AG04449 (cell line): ENCODE measurements at regions not wholly inside any gene's neighbourhood (a gene's known extent, or its start where the extent isn't known, plus 50 kb on each side); places are given as distances from the start of the nearest gene placed in this dataset.
A peak's percentile ranks its signal among the peaks of the same experiment; 100 is the strongest.

Experiments
- CTCF ChIA-PET: fragments of 350-600 bp; formaldehyde crosslinking; extraction: SDS; loops from one replicate; lab custom pipeline; 2021; ENCODE audit warnings: antibody characterized with exemption; lab: Yijun Ruan, JAX
- POLR2A ChIA-PET: fragments of 400-600, 350-600 bp; formaldehyde crosslinking; extraction: SDS; loops from one replicate; lab custom pipeline; 2020; ENCODE audit warnings: antibody characterized with exemption, inconsistent platforms; lab: Yijun Ruan, JAX
- DNase-seq: peaks from one replicate; pipeline ENCODE4 v3.0.0-alpha.2; 2010; ENCODE audit warnings: low read depth, low spot score
- H3K4me3 ChIP-seq: 2 replicates; pipeline ENCODE4 v1.5.1; 2011; ENCODE audit warnings: low read depth, mild to moderate bottlenecking, control low read depth, low read length
- TF ChIP-seq, protein P1 (sequence below): IDR thresholded peaks from one replicate; pipeline ENCODE4 v1.5.1; 2011; ENCODE audit warnings: mild to moderate bottlenecking, moderate library complexity, low read length, control low read depth, inconsistent platforms; ENCODE audit not compliant: insufficient read depth; ENCODE audit errors: missing control alignments

DNA sequence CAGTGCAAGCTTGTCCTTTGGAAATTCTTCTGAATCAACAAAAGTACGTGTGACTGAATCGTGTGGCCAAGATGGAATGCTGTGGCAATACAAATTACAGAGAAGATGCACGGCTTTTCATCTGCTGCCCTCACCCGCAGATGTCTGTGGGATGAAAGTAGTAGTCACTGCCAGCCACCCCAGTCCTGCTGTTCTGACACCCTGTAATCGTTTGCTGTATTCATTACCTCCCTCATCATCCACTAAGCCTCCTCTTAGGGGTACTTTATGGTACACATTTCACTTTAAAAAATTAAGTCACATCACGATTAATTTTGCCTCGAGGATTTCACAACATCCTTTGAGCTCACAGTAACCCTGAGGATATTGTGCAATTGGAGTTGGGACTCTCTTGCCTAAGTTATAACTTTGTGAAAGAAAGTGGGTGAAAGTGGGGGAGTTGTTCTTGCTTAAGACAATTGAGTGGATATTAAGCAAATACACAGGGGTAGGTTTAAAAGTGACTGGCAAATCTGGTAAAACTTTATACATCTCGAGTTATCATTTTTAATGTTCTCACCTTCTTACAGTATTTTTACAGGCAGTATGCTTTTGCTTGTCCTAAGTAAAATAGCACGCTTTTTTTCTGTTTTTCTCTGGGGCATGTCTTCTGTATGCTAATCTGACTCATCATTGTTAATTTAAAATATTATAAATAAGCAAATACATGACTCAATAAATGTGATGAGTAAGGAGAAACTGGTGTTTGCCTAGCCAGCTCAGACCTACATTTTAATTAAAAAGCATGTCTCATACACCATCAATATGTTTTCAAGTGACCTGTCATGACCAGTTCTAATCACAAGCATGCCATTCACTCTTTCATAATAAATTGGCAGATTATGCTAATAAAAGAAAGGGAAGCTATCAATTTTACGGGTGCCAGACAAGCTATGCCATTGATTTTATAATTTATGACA is 680.9 kb downstream of the IRS1 start:
- ChIA-PET CTCF (interaction anchor here (0.7 to 3.2 kb wide), 7 partner anchors 14 to 684 kb away, joined by 3 to 15 read pairs (median 6); no protein-coding TSS in a partner anchor), POLR2A (interaction anchor here (1.2 to 1.4 kb wide), 4 partner anchors 16 to 365 kb away, joined by 3 to 6 read pairs (median 4); no protein-coding TSS in a partner anchor)
- TF ChIP-seq, protein P1, sequence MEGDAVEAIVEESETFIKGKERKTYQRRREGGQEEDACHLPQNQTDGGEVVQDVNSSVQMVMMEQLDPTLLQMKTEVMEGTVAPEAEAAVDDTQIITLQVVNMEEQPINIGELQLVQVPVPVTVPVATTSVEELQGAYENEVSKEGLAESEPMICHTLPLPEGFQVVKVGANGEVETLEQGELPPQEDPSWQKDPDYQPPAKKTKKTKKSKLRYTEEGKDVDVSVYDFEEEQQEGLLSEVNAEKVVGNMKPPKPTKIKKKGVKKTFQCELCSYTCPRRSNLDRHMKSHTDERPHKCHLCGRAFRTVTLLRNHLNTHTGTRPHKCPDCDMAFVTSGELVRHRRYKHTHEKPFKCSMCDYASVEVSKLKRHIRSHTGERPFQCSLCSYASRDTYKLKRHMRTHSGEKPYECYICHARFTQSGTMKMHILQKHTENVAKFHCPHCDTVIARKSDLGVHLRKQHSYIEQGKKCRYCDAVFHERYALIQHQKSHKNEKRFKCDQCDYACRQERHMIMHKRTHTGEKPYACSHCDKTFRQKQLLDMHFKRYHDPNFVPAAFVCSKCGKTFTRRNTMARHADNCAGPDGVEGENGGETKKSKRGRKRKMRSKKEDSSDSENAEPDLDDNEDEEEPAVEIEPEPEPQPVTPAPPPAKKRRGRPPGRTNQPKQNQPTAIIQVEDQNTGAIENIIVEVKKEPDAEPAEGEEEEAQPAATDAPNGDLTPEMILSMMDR = no peak
- DNase-seq = peak; percentile 73
- peak overlapping the region; percentile 19; the same call in 1 of the 2 replicates for H3K4me3 ChIP-seq

DNA sequence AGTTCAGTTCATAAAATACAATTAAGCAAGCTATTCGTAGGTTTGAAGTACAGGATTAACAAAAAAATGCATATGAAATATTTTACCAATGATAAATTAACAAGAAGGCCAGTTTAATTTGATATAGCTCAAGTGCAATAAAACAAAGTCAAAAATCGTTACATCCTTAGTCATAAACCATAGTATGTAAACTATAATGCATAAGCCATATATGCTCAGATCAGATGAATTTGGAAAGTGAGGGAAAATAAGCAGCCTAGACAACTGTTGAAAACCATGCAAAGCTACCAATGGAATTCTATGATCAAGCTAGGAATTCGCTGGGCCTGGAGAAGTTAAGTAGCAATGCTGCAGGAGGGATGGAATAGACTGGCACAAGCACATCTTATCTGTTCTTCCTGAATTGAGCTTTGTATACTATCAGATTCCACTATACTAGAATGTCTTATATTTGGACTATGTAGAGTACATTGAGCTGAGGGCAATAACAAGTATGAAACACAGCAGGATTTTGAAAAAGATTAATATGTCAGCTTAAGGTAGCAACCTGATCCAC is 682.0 kb downstream of the IRS1 start:
- ChIA-PET POLR2A (interaction anchor here (0.6 to 1.4 kb wide), 6 partner anchors 15 to 366 kb away, joined by 3 to 6 read pairs (median 3); no protein-coding TSS in a partner anchor), CTCF (interaction anchor here (1.0 to 3.2 kb wide), 7 partner anchors 11 to 685 kb away, joined by 3 to 15 read pairs (median 4); no protein-coding TSS in a partner anchor)
- TF ChIP-seq, protein P1 = no peak
- peak; percentile 57 for DNase-seq
- no peak overlapping the region for H3K4me3 ChIP-seq

DNA sequence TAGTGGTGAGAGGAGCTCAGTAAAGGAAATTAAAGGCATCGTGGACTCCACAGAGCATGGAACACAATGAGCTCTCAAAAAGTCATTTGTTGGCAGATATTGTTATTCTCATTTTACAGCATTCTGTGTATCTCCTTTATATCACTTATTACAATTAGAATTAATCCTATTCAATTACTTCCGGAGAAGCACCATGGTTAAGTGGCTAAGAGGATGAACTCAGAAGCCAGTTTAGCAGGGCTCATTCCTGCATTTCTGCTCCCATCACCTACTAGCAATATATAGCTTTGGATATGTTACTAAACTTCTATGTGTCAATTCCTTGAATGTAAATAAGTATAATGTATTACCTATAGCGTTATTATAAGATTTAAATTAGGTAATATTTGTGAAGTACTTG is 683.3 kb downstream of the IRS1 start:
- ChIA-PET CTCF (interaction anchor here (2.8 kb wide), 1 partner anchor 227 kb away, joined by 8 read pairs; no protein-coding TSS in a partner anchor), POLR2A (no interaction called here)
- TF ChIP-seq, protein P1 = no peak
- no peak for DNase-seq
- no peak overlapping the region for H3K4me3 ChIP-seq

DNA sequence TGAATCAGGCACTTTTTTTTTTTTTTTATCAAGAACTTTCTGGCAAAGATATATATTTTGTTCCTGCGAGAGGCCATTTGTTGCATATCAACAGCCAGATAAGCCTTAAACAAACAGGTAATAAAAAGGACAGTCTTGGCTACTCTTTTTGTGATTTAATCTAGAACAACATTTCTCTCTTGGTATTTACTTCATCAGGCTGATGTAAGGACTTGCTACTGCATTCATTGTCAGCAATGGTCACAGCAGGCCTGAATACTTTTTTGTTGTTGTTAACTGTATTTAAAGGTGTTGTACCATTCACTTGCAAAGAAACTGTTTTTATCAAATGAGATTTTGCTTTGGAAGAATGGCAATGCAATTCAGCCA is 683.8 kb downstream of the IRS1 start:
- H3K4me3 ChIP-seq = no peak overlapping the region

DNA sequence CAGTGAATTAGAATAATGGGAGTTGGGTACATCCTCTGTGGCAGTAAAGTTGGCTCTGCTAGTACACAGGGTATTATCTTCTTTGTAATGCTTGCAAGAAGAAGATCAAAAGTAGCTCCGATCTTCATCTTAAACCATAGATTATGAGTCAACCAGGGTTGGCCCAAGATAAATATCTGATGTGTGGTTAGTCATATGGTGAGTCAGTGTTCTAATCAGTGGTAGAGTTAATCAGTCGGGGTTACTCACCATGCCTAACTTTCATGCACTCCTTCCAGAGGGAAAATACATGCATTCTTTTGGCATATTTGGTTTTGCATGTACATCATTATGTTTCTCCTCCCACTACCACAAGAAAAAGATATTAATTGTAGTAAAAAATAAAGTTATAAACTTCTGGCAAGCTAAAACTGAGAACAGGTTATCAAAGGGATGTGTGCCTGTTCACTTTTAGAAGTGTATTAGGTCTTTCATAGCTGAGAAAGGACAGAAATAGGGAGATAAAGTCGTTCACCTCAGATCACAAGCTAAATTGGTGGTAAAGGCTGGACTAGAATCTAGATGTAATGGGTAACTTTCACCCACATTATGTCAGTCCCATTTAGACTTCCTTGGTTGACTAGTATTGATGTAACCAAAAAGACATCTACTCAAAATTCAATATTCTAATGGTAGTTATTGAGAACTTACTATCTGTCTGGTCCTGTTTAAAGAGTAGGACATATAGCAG is 684.4 kb downstream of the IRS1 start:
- ChIA-PET POLR2A (no interaction called here), CTCF (interaction anchor here (0.6 to 2.8 kb wide), 4 partner anchors 9 to 226 kb away, joined by 3 to 8 read pairs (median 4); no protein-coding TSS in a partner anchor)
- peak; percentile 95 for DNase-seq
- TF ChIP-seq, protein P1 = no peak
- H3K4me3 ChIP-seq = no peak overlapping the region

More for the DNA sequence above, 683.8 kb downstream of the IRS1 start:
- TF ChIP-seq, protein P1 = no peak
- DNase-seq = no peak
- ChIA-PET CTCF (interaction anchor here (0.6 to 2.8 kb wide), 2 partner anchors 147 to 227 kb away, joined by 4 to 8 read pairs; no protein-coding TSS in a partner anchor), POLR2A (no interaction called here)
